PFSK-1 (cell line): ENCODE measurements at regions not wholly inside any gene's neighbourhood (a gene's known extent, or its start where the extent isn't known, plus 50 kb on each side); places are given as distances from the start of the nearest gene placed in this dataset.

ENCODE experiments used
- POLR2AphosphoS5 ChIP-seq: IDR thresholded peaks from 2 replicates; pipeline ENCODE4 v1.6.1; 2012; ENCODE audit warnings: low read depth, mild to moderate bottlenecking, control low read depth, low read length, moderate library complexity
- SIN3A ChIP-seq: IDR thresholded peaks from 2 replicates; pipeline ENCODE4 v1.6.1; 2012; ENCODE audit warnings: mild to moderate bottlenecking, low read length, moderate library complexity, borderline replicate concordance; ENCODE audit not compliant: insufficient read depth
- TAF1 ChIP-seq: IDR thresholded peaks from 2 replicates; pipeline ENCODE4 v1.6.1; 2012; ENCODE audit warnings: low read length, control low read depth, borderline replicate concordance; ENCODE audit not compliant: insufficient read depth
- TF ChIP-seq, protein P1 (sequence below), 2 experiments: IDR thresholded peaks; 2 replicates each; pipeline versions ENCODE4 v1.6.1 to v1.8.0; 2011 to 2012; ENCODE audit warnings: low read depth in 2 of 2, low read length in 2 of 2, control low read depth in 1 of 2, inconsistent platforms in 1 of 2, mild to moderate bottlenecking in 1 of 2, moderate library complexity in 1 of 2; ENCODE audit not compliant: insufficient read depth in 1 of 2

DNA sequence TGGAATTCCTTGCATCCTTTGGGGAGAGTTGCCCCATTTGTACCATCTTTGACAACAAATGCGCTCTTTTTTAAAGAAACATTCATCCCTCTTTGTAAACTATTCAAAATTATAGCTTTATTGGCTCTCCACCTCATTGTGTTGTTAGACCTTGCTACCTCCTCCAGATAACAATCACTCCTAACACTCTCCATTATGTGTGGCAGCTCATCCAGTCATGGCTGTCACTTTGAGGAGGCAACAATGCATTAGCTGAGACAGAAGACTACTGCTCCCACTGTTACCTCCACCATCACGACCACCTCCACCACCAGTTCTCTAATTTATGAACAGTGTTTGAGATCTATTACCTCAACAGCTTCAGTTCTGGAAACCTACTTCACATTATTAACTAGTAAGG, 339.1 kb downstream of the FRK start:
- no peak for TF ChIP-seq POLR2AphosphoS5
- no peak for TF ChIP-seq SIN3A
- no peak for TF ChIP-seq TAF1
- TF ChIP-seq, protein P1, sequence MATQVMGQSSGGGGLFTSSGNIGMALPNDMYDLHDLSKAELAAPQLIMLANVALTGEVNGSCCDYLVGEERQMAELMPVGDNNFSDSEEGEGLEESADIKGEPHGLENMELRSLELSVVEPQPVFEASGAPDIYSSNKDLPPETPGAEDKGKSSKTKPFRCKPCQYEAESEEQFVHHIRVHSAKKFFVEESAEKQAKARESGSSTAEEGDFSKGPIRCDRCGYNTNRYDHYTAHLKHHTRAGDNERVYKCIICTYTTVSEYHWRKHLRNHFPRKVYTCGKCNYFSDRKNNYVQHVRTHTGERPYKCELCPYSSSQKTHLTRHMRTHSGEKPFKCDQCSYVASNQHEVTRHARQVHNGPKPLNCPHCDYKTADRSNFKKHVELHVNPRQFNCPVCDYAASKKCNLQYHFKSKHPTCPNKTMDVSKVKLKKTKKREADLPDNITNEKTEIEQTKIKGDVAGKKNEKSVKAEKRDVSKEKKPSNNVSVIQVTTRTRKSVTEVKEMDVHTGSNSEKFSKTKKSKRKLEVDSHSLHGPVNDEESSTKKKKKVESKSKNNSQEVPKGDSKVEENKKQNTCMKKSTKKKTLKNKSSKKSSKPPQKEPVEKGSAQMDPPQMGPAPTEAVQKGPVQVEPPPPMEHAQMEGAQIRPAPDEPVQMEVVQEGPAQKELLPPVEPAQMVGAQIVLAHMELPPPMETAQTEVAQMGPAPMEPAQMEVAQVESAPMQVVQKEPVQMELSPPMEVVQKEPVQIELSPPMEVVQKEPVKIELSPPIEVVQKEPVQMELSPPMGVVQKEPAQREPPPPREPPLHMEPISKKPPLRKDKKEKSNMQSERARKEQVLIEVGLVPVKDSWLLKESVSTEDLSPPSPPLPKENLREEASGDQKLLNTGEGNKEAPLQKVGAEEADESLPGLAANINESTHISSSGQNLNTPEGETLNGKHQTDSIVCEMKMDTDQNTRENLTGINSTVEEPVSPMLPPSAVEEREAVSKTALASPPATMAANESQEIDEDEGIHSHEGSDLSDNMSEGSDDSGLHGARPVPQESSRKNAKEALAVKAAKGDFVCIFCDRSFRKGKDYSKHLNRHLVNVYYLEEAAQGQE (IDR thresholded peaks at IDR 0.05; ENCODE audit: insufficient read depth in 1 of 2, low read depth in 2 of 2, low read length in 2 of 2), result no peak
